Activated T-helper 1 cell treated with anti-CD3 and anti-CD28 coated beads, Interleukin-12 subunit alpha, Interleukin-12 subunit beta, Interleukin-2, Interleukin-4 antibody, amounts not matched to agents 30 ng/mL and 10 ng/mL and 1 ng/mL, durations not matched to agents 14 hours and 24 hours and 36 hours (primary cell): ENCODE measurements at regions not wholly inside any gene's neighbourhood (a gene's known extent, or its start where the extent isn't known, plus 50 kb on each side); places are given as distances from the start of the nearest gene placed in this dataset.
"Not testable (repeated sequence)": the region's sequence is repeated elsewhere in the genome, so short reads cannot be mapped to it uniquely, and the experiment has no call there.

Experiments used
- DNase-seq: peaks from one replicate; pipeline ENCODE4 v3.0.0; 2021; ENCODE audit warnings: low spot score
- H3K27ac Mint-ChIP-seq: one replicate; pipeline ENCODE4 v1.8.0; 2021; ENCODE audit warnings: mild to moderate bottlenecking, mixed read lengths
- H3K27me3 Mint-ChIP-seq: one replicate; pipeline ENCODE4 v1.8.0; 2022; ENCODE audit warnings: mild to moderate bottlenecking, moderate library complexity, mixed read lengths; ENCODE audit not compliant: insufficient read depth
- H3K36me3 Mint-ChIP-seq: one replicate; pipeline ENCODE4 v1.8.0; 2021; ENCODE audit warnings: low read depth, mixed read lengths
- H3K4me1 Mint-ChIP-seq: one replicate; pipeline ENCODE4 v1.8.0; 2021; ENCODE audit warnings: low read depth, mixed read lengths
- H3K4me3 Mint-ChIP-seq: one replicate; pipeline ENCODE4 v1.8.0; 2021; ENCODE audit warnings: mild to moderate bottlenecking, moderate library complexity, mixed read lengths
- H3K9me3 Mint-ChIP-seq: one replicate; pipeline ENCODE4 v1.8.0; 2021; ENCODE audit warnings: mixed read lengths
- intact Hi-C: fragments of 100-400 bp; cut with micrococcal nuclease; formaldehyde crosslinking; loops from one replicate; pipeline ENCODE4 v1.15.1; 2024

DNA sequence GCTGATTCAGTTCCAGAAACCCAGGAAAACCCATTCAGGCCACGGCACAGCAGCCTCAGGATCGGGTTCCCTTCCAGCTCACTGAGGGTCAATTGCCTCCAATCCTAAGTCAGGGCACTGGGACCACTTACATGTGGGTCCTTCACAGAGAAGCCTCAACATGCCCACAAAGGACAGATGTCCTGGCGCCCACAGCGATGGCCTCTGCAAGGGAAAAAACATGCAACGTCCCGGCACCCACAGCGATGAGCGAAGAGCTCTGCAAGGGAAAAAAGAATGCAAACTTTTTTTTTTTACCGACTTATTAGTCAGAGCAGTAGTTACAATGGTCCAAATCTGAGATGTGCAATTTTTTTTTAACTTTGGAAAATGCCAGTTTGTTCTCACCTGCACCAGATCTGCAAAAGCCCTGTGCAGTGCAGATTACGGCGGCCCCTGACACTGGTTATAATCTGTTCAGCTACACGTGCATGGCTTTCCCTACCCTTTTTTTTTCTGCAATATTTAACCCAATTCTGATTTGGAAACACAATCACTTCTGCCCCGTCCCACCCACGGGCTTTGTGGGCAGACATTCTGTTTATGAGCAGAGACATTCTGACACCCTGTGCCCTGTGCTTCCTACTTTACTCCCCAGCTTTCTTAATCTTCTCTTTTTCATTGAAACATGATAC lies 159.3 kb upstream of the SALL3 start:
- Mint-ChIP-seq H3K27me3 (peaks cover 2% of the 10 kb centered on the region), H3K4me3 (no peak overlapping the region), H3K36me3 (no peaks in the 10 kb centered on the region), H3K27ac (no peak overlapping the region), H3K9me3 (no peaks in the 10 kb centered on the region), H3K4me1 (no peaks in the 10 kb centered on the region)
- intact Hi-C loops, result no loop called here
- DNase-seq, result no peak

DNA sequence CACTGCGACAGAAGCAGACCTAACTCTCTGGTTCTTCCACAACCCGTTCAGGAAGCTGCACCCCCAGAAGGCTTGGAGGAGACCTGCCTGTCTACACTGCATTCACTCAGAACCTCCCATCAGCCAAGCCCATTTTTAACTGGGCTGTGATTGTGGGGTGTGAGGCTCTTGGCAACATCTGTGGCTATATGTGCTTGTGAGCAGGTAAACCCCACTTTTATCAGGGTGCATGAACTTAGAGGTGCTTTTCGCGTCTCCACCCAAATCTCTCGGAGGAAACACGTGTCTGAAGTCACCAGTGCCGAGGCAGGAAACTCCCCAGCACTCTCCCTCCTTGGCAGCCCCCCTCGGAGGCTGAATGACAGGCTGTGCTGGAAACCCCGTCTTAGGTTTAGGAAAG lies 158.2 kb upstream of the SALL3 start:
- H3K36me3 Mint-ChIP-seq, result no peaks in the 10 kb centered on the region
- H3K27me3 Mint-ChIP-seq, result peaks cover 2% of the 10 kb centered on the region
- intact Hi-C loops, result no loop called here
- no peaks in the 10 kb centered on the region for H3K4me1 Mint-ChIP-seq
- DNase-seq, result no peak
- H3K4me3 Mint-ChIP-seq, result no peak overlapping the region
- H3K27ac Mint-ChIP-seq, result no peak overlapping the region
- no peaks in the 10 kb centered on the region for H3K9me3 Mint-ChIP-seq

DNA sequence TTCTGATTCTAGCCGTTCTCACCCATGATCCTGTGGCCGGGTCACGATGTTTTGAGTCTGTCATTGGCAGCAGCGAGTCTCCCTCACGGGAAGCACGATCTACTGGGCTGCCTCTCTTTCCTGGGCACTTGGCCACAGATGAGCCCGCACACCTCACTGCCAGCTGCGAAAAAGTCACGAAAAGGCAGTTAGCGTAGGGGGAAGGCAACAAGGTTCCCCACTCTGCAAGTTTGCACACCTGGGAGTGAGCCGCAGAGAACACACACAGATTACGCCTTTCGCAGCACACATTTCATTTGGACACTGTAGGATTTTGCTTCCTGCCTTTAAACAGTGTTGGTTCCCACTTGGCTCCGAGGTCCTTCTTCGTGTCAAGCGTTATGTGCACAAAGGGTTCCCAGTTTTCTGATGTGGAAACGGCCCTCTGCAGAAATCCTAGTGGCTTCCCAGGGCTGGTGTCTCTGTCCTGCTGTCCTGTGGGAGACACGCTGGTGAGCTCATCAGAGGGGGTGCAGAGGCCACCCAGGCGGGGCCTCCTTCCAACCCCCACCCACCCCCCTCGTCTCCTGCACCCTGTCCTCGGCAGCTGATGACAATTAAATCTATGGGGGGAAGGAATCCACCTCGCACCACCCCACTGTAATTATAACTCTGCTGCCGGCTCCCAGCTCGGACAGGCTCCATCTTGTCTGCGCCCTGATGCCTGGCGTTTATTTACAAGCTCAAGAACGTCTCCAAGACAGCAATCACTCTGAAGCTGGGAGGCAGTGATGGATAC lies 157.3 kb upstream of the SALL3 start:
- Mint-ChIP-seq H3K4me1 (no peaks in the 10 kb centered on the region), H3K9me3 (no peaks in the 10 kb centered on the region), H3K27ac (no peak overlapping the region), H3K4me3 (no peak overlapping the region), H3K27me3 (peaks cover 2% of the 10 kb centered on the region), H3K36me3 (no peaks in the 10 kb centered on the region)
- DNase-seq, result no peak
- intact Hi-C loops, result no loop called here

DNA sequence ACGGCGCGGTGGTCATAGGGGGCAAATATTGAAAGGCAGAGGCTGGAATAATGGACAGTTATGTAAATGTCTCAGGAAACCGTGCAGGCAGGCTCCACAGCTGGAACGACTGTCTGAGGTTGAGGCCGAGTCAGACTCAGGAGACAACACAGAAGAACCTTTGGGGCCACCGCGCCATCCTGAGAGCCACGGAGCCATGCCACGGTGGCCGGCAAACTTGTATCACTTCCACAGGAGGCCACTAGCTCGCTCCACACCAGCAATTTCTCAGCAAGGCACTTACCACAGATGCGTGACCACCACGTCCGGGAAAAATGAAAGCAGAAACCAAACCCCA lies 156.7 kb upstream of the SALL3 start:
- Mint-ChIP-seq H3K9me3 (no peaks in the 10 kb centered on the region), H3K4me1 (no peaks in the 10 kb centered on the region), H3K36me3 (no peaks in the 10 kb centered on the region), H3K4me3 (no peak overlapping the region), H3K27me3 (peaks cover 2% of the 10 kb centered on the region), H3K27ac (no peak overlapping the region)
- intact Hi-C loops, result no loop called here
- DNase-seq, result no peak

DNA sequence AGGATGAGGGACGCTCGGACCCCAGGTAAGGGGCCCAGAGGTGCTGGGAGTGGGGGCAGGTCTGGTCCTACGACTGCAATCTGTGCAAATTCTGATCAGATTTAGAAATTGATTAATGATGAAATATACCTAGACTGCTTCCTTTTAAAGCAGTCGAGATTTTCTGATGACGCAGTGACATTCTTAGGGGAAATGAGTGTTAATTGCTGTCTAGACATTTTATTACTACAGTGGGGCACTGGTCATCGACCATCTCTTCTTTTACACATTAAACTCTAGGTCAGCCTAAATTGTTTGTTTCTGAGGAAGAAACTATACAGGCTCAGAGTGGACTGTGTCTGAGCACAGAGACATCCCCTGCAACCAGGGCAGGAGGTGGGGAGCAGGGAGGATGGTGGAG lies 154.4 kb upstream of the SALL3 start:
- Mint-ChIP-seq H3K27me3 (peaks cover 2% of the 10 kb centered on the region), H3K9me3 (no peaks in the 10 kb centered on the region), H3K36me3 (no peaks in the 10 kb centered on the region), H3K27ac (no peak overlapping the region), H3K4me3 (no peak overlapping the region), H3K4me1 (no peaks in the 10 kb centered on the region)
- intact Hi-C loops, result no loop called here
- DNase-seq, result no peak

DNA sequence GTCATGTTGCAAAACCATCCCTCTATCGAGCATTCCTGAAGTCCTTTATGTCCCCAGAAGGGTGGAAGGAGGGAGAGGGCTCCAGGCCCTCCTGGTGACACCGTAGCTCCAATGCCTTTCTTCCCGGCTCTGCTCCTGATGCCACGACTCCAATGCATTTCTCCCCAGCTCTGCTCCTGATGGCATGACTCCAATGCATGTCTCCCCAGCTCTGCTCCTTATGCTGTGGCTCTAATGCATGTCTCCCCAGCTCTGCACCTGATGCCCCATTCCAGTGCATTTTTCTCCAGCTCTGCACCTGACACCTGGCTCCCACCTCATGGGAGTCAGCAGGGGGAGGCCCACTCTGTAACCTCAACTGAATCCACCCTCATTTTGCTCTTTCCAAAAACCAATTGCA lies 153.0 kb upstream of the SALL3 start:
- no peaks in the 10 kb centered on the region for H3K4me1 Mint-ChIP-seq
- peaks cover 2% of the 10 kb centered on the region for H3K27me3 Mint-ChIP-seq
- no peaks in the 10 kb centered on the region for H3K9me3 Mint-ChIP-seq
- H3K4me3 Mint-ChIP-seq, result no peak overlapping the region
- H3K27ac Mint-ChIP-seq, result no peak overlapping the region
- intact Hi-C loops, result no loop called here
- DNase-seq, result no peak
- no peaks in the 10 kb centered on the region for H3K36me3 Mint-ChIP-seq

DNA sequence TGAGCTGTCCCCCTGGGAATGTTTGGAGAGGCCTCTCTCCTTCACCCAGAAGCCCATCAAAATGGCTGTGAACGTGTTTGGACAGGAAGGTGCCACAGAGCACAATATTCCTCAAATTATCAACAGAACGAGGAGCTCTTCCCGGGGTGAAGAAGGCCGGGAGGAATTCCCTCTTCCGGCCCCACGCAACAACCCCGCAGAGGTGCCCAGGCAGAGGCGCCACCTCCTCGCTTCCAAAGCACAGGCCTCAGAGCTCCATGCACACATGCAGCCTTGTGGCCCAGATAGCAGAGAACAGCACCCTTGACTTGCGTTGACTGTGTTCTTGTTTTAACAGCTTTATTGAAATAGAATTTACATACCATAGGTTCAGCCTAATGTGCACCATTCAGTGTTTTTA lies 152.5 kb upstream of the SALL3 start:
- intact Hi-C loops, result no loop called here
- no peak for DNase-seq
- Mint-ChIP-seq H3K27ac (no peak overlapping the region), H3K4me1 (no peaks in the 10 kb centered on the region), H3K4me3 (no peak overlapping the region), H3K27me3 (peaks cover 2% of the 10 kb centered on the region), H3K36me3 (no peaks in the 10 kb centered on the region), H3K9me3 (no peaks in the 10 kb centered on the region)

DNA sequence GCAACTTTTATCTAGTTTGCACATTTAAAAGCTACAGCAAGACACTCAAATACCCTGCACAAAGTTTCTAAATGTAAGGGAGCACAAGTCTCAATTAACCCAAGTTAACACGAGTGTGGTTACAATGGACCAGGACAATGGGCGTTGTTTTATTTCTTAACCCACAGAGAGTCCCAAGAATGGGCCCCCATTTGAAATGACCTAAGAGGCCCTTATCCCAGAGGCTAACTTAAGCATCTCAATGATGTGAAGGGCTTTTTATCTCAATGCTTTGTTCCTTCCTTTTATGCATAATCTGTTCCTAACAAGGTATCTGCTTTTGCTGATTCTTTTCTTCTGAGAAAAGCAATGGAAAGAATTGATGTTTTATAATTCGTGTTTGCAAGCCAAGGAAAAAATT lies 151.5 kb upstream of the SALL3 start:
- no peak for DNase-seq
- intact Hi-C loops, result no loop called here
- Mint-ChIP-seq H3K27me3 (no peaks in the 10 kb centered on the region), H3K27ac (no peak overlapping the region), H3K4me1 (no peaks in the 10 kb centered on the region), H3K4me3 (no peak overlapping the region), H3K9me3 (no peaks in the 10 kb centered on the region), H3K36me3 (no peaks in the 10 kb centered on the region)

DNA sequence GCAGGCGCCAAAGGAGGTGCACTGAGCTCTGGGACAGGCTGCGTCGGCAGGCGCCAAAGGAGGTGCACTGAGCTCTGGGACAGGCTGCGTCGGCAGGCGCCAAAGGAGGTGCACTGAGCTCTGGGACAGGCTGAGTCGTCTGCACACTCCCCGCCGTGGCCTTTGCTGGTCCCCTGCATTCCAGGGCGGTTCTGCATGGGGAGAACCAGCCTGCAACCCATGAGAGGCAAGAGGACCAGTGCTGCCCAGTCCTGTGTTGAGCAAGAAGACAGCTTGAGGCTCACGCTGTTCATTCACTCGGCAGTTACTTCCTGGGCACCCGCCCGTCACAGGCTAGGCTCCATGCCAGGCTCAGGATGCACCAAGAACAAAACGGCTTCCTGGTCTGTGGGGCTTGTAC lies 150.6 kb upstream of the SALL3 start:
- H3K9me3 Mint-ChIP-seq, H3K36me3 Mint-ChIP-seq, H3K4me3 Mint-ChIP-seq, H3K27me3 Mint-ChIP-seq, intact Hi-C loops, DNase-seq, H3K27ac Mint-ChIP-seq, H3K4me1 Mint-ChIP-seq: not testable (repeated sequence)

DNA sequence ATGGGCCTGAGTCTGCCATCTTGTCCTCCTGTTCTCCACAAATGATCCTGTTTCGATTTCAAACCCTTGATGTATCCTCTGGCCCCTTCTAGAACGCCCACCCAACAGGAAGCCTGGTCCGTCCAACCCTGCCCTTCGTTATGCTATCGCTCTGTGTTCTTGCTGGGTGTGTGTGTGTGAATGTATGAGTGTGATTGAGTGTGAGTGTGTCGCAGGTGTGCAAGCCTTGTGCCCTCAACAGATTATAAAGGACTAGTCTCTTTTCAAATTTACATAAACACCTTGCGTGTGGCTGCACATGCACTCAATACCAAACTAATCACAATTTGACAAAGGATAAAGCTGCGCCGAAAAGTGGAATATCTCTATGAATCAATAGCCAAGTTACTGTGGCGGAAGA lies 149.5 kb upstream of the SALL3 start:
- Mint-ChIP-seq H3K27ac (no peak overlapping the region), H3K4me1 (no peaks in the 10 kb centered on the region), H3K36me3 (no peaks in the 10 kb centered on the region), H3K27me3 (no peaks in the 10 kb centered on the region), H3K9me3 (no peaks in the 10 kb centered on the region), H3K4me3 (no peak overlapping the region)
- no peak for DNase-seq
- intact Hi-C loops, result no loop called here

DNA sequence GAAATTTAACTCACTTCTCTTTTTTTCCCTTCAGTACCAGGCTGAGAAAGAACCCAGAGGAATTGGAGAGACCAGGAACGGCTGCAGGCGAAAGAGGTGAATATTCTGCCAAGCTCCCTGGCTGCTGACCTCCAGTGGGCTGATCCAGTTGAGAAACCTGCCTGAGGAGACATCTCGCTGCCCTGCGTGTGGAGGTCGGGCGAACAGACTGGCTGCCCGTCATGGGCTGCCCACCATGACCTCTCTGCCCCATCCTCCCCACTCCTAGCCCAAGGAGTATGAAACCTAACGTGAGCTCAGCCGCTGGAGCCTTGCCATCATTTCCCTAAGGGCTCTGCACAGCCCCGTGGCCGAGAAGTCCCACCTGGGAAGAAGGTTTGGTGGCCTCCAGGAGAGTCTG lies 148.8 kb upstream of the SALL3 start:
- intact Hi-C loops, result no loop called here
- Mint-ChIP-seq H3K4me3 (no peak overlapping the region), H3K9me3 (no peaks in the 10 kb centered on the region), H3K27ac (no peak overlapping the region), H3K4me1 (no peaks in the 10 kb centered on the region), H3K27me3 (no peaks in the 10 kb centered on the region), H3K36me3 (no peaks in the 10 kb centered on the region)
- no peak for DNase-seq

DNA sequence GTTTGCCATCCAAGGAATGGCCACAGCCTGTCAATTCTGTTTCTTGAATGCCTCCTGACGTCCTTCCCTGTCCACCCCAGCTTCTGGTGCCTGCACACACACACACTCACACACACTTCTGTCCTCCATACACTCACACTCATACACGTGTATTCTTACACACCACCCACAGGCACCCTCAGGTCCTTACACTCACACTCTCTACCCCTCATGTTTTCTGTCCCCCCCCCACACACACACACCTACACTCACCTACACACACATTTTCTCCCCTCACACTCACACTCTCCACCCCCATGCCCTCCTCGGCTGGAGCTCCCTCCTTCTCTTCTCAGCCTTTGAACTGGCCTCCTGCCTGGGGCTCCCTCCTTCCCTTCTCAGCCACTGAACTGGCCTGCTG lies 148.0 kb upstream of the SALL3 start:
- no peak overlapping the region for H3K27ac Mint-ChIP-seq
- no peaks in the 10 kb centered on the region for H3K9me3 Mint-ChIP-seq
- H3K4me3 Mint-ChIP-seq, result no peak overlapping the region
- H3K4me1 Mint-ChIP-seq, result no peaks in the 10 kb centered on the region
- no peaks in the 10 kb centered on the region for H3K27me3 Mint-ChIP-seq
- H3K36me3 Mint-ChIP-seq, result no peaks in the 10 kb centered on the region
- intact Hi-C loops, result no loop called here
- no peak for DNase-seq

DNA sequence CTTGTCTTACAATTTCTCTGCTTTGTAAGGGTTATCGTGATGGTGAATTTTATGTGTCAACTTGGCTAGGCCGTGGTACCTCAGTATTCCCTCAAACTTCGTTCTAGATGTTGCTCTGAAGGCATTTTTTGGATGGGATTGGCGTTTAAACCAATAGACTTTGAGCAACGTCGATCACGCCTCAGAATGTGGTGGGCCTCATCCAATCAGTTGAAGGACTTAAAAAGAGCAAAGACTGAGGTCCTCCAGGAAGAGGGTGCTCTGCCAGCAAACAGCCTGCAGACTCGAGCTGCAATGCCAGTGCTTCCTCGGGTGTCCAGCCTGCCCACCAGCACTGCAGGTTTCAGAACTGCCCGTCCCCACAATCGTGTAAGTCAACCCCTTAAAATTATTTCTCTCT lies 145.8 kb upstream of the SALL3 start:
- Mint-ChIP-seq H3K27ac (no peak overlapping the region), H3K4me1 (no peaks in the 10 kb centered on the region), H3K4me3 (no peak overlapping the region), H3K36me3 (no peaks in the 10 kb centered on the region), H3K27me3 (no peaks in the 10 kb centered on the region), H3K9me3 (peaks cover 4% of the 10 kb centered on the region)
- DNase-seq, result no peak
- intact Hi-C loops, result no loop called here

DNA sequence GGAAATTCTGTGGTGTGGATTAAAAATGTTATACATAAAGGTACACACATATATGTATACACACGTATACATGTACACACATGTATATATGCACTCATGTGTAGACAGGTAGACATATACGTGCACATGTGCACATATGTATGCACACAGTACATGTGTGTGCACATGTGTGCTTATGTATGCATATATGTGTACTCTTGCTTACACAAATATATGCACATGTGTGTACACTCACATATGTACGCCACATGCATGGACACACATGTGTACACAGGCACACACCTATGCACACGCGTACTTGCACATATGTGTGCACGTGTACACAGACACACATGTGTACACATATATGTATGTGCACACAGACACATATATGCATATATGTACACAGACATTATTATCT lies 142.8 kb upstream of the SALL3 start:
- Mint-ChIP-seq H3K36me3 (no peaks in the 10 kb centered on the region), H3K27me3 (no peaks in the 10 kb centered on the region), H3K4me1 (no peaks in the 10 kb centered on the region)

More for the DNA sequence above, 142.8 kb upstream of the SALL3 start:
- Mint-ChIP-seq H3K9me3 (peaks cover 22% of the 10 kb centered on the region), H3K4me3 (no peak overlapping the region), H3K27ac (no peak overlapping the region)
- DNase-seq, result no peak
- intact Hi-C loops, result no loop called here
